Upper lobe of left lung (tissue), 4 donors: ENCODE measurements at regions not wholly inside any gene's neighbourhood (a gene's known extent, or its start where the extent isn't known, plus 50 kb on each side); places are given as distances from the start of the nearest gene placed in this dataset.

Experiments
- CTCF ChIP-seq, 6 experiments: fragments of 450-650 bp in 4 of 6; fragments of 200-600 bp in 2 of 6; sonication (generic) in 2 of 6; IDR thresholded peaks; one replicate each; pipeline ENCODE4 v1.5.1; 2016 to 2019; ENCODE audit warnings: antibody characterized with exemption in 6 of 6
- POLR2A ChIP-seq, 4 donors: fragments of 450-650 bp; IDR thresholded peaks; one replicate each; pipeline ENCODE4 v1.5.1; 2016 to 2017; ENCODE audit warnings: antibody characterized with exemption in 4 of 4, mild to moderate bottlenecking in 2 of 4
- POLR2AphosphoS5 ChIP-seq, 2 donors: sonication (generic); formaldehyde crosslinking; IDR thresholded peaks; one replicate each; pipeline ENCODE4 v1.5.1; 2017; ENCODE audit warnings: antibody characterized with exemption in 2 of 2

GRCh38 chr1:188350104-188350503 lies 1521.4 kb downstream of the PLA2G4A start:
- no peak for TF ChIP-seq CTCF (IDR thresholded peaks at IDR 0.05)
- TF ChIP-seq POLR2AphosphoS5 (IDR thresholded peaks at IDR 0.05): no peak
- TF ChIP-seq POLR2A (IDR thresholded peaks at IDR 0.05): no peak
